Right lung (tissue), 2 donors: ENCODE measurements at regions not wholly inside any gene's neighbourhood (a gene's known extent, or its start where the extent isn't known, plus 50 kb on each side); places are given as distances from the start of the nearest gene placed in this dataset.

Experiments used
- DNase-seq, 2 donors: peaks; one replicate each; pipeline ENCODE4 v3.0.0-alpha.2; 2013

DNA sequence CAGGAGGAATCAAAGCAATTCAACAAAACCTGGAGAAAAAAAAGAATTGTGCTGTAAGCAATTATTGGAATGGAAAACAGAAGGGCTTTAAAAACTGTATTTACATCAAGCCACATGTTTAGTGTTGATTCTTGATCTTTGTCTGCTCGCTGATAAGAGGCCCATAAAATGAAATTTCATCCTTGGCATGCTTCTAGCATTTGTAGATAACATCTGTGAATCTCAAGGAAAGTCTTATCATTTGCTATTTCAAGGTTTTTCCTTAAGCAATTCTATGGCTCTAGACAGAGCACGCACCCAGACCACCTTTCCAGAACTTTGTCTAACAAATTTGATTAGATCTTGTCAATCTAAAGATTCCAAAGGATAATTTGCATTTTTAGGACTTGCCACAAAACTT is 181.0 kb upstream of the FGGY start:
- DNase-seq = no peak

GRCh38 chr1:59116920-59117542 is 179.9 kb upstream of the FGGY start:
- no peak for DNase-seq

DNA sequence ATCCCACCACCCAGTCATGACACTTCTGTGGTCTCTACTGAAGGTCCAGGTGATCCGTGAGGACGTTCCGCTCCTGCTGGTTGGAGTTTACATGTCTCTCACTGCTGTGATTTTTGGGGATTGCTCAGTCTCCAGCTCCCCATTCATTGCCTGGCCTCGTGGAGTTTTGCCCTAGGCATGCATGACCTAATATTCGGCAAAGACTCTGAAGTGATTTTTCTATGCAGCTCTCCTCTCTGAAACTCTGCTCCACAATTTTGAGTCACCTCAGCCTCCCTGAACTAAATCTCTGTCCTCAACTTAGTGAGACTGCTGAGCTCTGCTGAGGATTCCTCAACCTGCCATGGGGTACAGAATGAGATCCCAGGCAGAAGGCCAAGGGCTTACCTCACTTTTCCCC is 174.4 kb upstream of the FGGY start:
- DNase-seq = no peak

GRCh38 chr1:59123081-59123681 is 173.7 kb upstream of the FGGY start:
- no peak for DNase-seq

- no peak for DNase-seq
These were observed 172.7 kb upstream of the FGGY start for GRCh38 chr1:59124166-59124565.

DNA sequence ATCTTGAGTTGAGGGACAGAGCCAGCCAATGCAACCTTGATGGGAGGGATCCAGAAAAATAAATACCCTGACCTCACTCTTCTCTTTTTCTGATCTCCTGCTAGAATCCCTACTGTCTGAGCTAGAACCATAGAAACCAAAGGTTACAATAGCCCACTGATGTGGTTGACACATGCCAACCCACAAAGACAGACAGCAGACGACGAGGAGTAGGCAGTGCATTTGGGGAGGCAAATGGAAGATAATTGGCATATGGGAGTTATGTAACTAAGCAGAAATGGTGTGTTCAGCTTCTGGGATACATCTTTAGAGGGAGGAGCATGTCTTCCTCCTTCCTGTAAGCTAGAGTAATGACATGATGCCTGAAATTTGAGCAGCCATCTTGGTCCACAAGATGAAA is 171.7 kb upstream of the FGGY start:
- DNase-seq = no peak

- DNase-seq = no peak
These were observed 171.1 kb upstream of the FGGY start for GRCh38 chr1:59125676-59126320.

- no peak for DNase-seq
These were observed 170.5 kb upstream of the FGGY start for GRCh38 chr1:59126366-59126765.

GRCh38 chr1:59128239-59128736 is 168.6 kb upstream of the FGGY start:
- DNase-seq = no peak

DNA sequence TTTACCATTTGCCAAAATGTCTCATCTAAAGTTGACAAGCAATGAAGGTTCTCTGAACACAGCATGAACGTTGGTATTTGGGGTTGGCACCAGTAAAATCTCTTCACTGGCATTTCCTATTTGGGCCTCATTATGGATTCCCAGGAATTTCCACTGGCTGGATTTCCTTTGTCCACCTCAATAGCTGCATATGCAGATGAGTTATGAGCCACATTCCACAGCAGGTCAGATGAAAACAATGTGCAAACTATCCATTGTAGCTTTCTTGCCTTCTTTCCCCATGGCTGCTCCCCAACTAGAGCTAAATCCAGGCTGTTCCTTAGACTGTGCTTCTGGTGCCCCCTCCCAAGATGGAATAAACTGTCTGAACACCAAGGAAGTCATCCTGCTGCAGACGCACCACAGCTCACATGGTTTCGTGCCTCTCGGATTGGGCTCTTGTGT is 168.1 kb upstream of the FGGY start:
- no peak for DNase-seq

GRCh38 chr1:59132295-59132694 is 164.6 kb upstream of the FGGY start:
- no peak for DNase-seq

DNA sequence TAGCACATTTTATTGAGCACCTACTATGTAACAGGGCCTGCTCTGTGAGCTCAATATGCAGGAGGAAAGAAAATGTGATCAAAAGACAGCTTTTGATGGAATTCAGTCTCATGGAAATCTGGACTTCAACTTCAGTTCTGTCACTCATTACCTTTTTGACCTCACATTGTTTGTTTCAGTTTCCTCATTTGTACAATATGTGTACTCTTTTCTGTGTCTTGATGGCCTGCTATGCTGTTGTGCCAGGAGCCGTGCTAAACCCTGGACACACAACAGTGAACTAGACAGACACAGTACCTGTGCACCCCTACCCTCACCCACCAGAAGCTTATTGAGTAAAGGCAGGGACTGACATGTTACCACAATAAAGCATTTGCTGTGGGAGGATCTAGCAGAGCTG is 162.9 kb upstream of the FGGY start:
- DNase-seq = no peak

GRCh38 chr1:59135761-59136255 is 161.1 kb upstream of the FGGY start:
- no peak for DNase-seq

DNA sequence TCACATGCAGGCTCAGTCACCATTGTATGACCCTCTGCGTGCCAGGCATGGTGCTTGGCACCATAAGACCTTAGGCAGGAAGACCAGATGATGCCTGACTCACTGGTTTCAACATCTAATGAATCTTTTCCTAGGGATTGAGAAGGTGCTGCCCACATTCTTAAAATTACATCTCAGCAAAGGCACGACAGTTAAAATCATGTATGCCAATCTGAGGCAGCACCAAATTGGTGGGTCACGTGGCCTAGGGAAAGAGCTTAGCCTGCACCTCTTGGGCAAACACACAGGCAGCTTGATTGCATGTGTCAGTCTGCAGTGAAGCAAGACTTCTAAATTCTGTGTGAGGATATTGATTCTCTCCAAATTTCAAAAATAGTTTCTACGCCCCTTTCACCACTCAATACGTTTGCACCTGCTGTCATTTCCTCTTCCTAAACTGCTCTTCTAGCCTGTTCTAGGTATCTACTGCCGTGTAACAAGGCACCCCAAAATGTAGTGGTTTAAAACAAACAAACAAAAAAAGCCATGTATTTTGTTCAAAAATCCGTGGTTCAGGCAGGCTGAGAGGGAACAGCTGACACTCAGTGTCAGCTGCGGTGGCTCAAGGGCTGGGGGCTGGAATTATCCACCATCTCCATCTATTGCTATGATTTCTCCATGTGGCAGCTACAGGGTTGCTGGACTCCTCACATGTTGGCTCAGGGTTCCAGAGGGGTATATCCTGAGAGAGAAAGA is 160.2 kb upstream of the FGGY start:
- no peak for DNase-seq

- no peak for DNase-seq
These were observed 159.6 kb upstream of the FGGY start for GRCh38 chr1:59137276-59137615.

- no peak for DNase-seq
These were observed 158.9 kb upstream of the FGGY start for GRCh38 chr1:59137968-59138367.

GRCh38 chr1:59138402-59138801 is 158.5 kb upstream of the FGGY start:
- DNase-seq = no peak

GRCh38 chr1:59139396-59139795 is 157.5 kb upstream of the FGGY start:
- DNase-seq = no peak

- no peak for DNase-seq
These were observed 155.5 kb upstream of the FGGY start for GRCh38 chr1:59141267-59141863.

GRCh38 chr1:59142311-59143132 is 154.4 kb upstream of the FGGY start:
- DNase-seq = no peak

DNA sequence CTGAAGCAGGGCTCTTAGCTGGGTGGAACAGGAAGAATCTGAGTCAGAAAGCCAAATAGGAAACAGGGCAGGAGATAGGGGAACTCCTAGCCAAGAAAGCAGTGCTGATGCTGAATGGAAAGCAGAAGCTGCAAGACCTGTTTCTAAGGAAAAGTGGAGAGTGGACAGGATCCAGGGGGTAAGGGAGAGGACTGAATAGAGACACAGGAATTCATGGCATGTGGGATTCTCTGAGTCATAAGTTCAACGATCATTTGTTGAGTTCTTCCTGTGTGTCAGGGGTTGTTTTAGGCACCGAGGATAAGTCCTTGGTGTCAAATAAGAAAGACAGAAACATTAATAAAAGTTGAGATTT is 153.8 kb upstream of the FGGY start:
- DNase-seq = no peak
